WI38 (cell line): ENCODE measurements at regions not wholly inside any gene's neighbourhood (a gene's known extent, or its start where the extent isn't known, plus 50 kb on each side); places are given as distances from the start of the nearest gene placed in this dataset.

Source experiments
- H3K4me3 ChIP-seq: 2 replicates; pipeline ENCODE4 v1.5.1; 2011; ENCODE audit warnings: low read depth, mild to moderate bottlenecking, control low read depth, low read length
- TF ChIP-seq, protein P1 (sequence below): IDR thresholded peaks from 2 replicates; pipeline ENCODE4 v1.5.1; 2012; ENCODE audit warnings: low read depth, mild to moderate bottlenecking, control low read depth, low read length

- TF ChIP-seq, protein P1, sequence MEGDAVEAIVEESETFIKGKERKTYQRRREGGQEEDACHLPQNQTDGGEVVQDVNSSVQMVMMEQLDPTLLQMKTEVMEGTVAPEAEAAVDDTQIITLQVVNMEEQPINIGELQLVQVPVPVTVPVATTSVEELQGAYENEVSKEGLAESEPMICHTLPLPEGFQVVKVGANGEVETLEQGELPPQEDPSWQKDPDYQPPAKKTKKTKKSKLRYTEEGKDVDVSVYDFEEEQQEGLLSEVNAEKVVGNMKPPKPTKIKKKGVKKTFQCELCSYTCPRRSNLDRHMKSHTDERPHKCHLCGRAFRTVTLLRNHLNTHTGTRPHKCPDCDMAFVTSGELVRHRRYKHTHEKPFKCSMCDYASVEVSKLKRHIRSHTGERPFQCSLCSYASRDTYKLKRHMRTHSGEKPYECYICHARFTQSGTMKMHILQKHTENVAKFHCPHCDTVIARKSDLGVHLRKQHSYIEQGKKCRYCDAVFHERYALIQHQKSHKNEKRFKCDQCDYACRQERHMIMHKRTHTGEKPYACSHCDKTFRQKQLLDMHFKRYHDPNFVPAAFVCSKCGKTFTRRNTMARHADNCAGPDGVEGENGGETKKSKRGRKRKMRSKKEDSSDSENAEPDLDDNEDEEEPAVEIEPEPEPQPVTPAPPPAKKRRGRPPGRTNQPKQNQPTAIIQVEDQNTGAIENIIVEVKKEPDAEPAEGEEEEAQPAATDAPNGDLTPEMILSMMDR: no peak
- no peak overlapping the region for H3K4me3 ChIP-seq
Measured at GRCh38 chr3:170745211-170745718, 124.7 kb downstream of the RPL22L1 start.

DNA sequence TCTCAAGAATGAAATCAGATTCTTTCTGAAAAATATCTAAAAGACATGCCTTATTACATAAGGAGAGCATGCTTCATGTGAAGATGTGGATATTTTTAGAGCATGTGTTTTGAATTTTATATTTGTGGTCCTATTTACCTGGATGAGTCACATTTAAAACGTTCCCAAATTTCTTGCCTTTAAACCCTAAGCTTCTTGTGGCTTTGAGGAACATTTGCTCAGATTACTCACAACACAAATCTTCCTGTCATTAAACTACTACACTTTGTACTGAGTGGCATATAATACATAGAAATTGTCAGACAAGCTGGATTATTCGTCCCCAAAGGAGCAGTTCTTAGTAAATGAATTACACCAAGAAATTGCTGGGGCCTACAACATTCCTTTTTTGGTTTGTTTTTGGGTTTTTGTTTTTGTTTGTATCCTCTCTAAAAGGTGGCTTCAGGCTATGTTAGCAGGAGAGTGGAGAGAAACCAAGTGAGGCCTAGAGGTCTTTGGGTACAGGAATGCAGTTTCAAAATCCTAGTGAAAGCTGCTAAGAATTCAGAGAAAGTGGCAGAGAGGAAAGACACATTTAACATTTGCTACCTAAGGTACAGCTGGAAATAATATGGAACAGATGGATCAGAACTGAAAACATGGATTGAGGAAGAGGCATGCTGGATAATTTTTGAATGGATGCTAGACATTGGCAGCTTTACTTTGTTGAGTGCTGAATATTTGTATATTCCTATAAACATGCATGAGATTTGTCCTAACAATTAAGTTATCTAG lies 128.1 kb downstream of the RPL22L1 start:
- TF ChIP-seq, protein P1: no peak
- no peak overlapping the region for H3K4me3 ChIP-seq

DNA sequence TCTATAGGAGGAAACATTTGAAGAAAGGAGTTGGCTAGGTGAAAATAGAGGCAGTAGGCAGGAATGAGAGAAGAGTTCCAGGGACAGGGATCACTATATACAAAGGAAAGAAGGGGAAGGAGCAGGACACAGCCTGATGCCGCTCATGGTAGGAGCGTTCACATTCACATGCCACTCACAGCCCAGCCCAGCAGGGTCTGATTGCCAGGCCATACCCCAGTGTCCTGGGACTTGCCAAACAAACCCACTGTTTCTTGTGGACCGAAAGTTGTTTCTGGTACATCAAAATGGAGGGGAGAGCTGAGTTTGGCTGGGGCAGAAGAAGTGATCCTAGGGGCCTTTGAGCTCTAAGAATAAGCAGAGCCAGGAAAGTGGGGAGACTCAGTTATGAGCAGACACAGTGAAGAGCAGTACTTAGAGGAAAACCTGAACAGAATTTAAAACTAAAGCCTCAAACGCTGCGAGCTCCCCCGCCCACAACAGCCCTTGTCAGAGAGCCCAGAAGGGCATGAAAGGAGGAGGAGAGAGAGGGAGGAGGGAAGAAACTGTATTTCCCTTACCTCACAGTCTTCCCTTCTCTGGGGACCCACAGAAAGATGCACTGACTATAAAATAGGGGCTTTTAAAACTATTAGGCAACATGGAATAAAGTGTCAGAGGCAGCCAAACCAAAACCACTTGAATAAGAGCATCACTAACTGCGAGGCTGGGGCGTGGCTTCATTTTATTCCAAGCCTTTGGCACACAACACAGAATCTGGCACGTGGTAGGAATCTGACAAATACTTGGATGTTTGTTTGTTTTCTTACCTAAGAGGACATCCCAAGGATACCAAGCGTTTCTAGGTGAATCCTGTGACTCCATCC lies 129.0 kb downstream of the RPL22L1 start:
- TF ChIP-seq, protein P1: no peak
- H3K4me3 ChIP-seq: peak overlapping the region; percentile 13; the same call in 1 of the 2 replicates

DNA sequence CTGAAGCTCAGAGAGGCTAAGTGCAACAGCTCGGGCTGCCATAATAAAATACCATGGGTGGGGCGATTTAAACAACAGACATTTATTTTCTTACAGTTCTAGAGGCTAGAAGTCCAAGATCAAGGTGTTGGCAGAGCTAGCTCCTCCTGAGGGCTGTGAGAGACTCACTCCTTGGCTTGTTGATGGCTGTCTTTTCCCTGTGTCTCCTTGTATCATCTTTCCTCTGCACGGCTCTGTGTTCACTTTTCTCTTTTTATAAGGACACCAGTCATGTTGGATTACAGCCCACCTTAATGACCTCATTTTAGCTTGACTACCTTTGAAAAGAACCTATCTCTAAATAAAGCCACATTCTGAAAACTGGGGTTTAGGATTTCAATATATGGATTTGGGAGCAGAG lies 129.7 kb downstream of the RPL22L1 start:
- TF ChIP-seq, protein P1: no peak
- H3K4me3 ChIP-seq: no peak overlapping the region

DNA sequence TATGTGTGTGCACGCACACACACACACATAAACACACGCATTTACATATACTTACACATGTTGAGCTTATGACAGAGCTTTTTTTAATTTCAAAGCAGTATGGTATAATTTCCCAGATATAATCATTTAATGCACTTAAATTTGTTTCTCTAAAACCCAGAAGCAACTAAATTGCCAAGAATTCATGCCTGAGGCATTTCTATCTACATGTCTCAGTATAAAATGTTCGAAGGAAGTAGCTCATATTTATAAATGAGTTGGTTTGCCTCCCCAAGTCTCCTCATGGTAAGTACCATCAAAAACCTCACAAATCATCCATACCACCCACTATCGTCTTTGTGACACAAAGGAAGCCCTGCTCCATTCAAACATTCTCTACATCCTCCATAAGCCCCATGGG lies 130.6 kb downstream of the RPL22L1 start:
- H3K4me3 ChIP-seq: no peak overlapping the region
- TF ChIP-seq, protein P1: no peak

DNA sequence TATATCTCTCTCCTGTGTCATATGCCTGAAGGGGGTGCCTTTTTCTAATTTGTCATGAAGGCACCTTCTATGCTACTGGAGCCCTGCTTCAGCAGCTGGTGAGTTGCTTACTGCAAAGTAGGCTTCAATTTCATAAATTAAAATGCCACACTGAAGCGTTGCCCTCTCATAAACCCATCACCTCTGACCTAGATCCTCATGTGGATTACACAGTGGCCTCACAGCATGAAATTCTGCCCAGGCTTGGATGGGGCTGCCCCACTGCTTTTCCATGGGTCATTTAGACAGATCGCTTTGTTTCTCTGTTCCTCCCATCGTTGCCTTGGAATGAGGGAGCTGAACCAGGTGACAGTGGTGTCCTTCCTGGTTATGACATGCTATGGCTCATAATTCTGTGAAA lies 131.2 kb downstream of the RPL22L1 start:
- TF ChIP-seq, protein P1: no peak
- H3K4me3 ChIP-seq: no peak overlapping the region
